OCI-M1 (cell line): ENCODE measurements at regions not wholly inside any gene's neighbourhood (a gene's known extent, or its start where the extent isn't known, plus 50 kb on each side); places are given as distances from the start of the nearest gene placed in this dataset.
A peak's percentile ranks its signal among the peaks of the same experiment; 100 is the strongest.
"Not testable (repeated sequence)": the region's sequence is repeated elsewhere in the genome, so short reads cannot be mapped to it uniquely, and the experiment has no call there.

ENCODE experiments used
- DNase-seq: peaks from one replicate; lab custom pipeline; 2025; lab: John Stamatoyannopoulos, UW

- no peak for DNase-seq
These were observed 50.3 kb upstream of the TMC1 start for GRCh38 chr9:72471096-72471495.

- DNase-seq, result no peak
These were observed 53.4 kb upstream of the TMC1 start for GRCh38 chr9:72467766-72468738.

- DNase-seq, result no peak
These were observed 55.8 kb upstream of the TMC1 start for GRCh38 chr9:72465593-72465984.

GRCh38 chr9:72464857-72465592 lies 56.4 kb upstream of the TMC1 start:
- DNase-seq, result peak; percentile 66

GRCh38 chr9:72462340-72462739 lies 59.1 kb upstream of the TMC1 start:
- DNase-seq, result no peak

GRCh38 chr9:72460342-72461312 lies 60.8 kb upstream of the TMC1 start:
- no peak for DNase-seq

GRCh38 chr9:72459308-72459707 lies 62.1 kb upstream of the TMC1 start:
- DNase-seq, result no peak

- no peak for DNase-seq
These were observed 63.3 kb upstream of the TMC1 start for GRCh38 chr9:72458153-72458552.

GRCh38 chr9:72457366-72457765 lies 64.0 kb upstream of the TMC1 start:
- no peak for DNase-seq

GRCh38 chr9:72454871-72455491 lies 66.4 kb upstream of the TMC1 start:
- no peak for DNase-seq

GRCh38 chr9:72453797-72454196 lies 67.6 kb upstream of the TMC1 start:
- DNase-seq, result no peak

- DNase-seq, result not testable (repeated sequence)
These were observed 75.2 kb upstream of the TMC1 start for GRCh38 chr9:72446241-72446640.

- no peak for DNase-seq
These were observed 76.0 kb upstream of the TMC1 start for GRCh38 chr9:72445306-72445995.

GRCh38 chr9:72444435-72444834 lies 77.0 kb upstream of the TMC1 start:
- DNase-seq, result no peak

- peak; percentile 65 for DNase-seq
These were observed 77.6 kb upstream of the TMC1 start for GRCh38 chr9:72443855-72444254.

- DNase-seq, result no peak
These were observed 77.0 kb upstream of the ZFAND5 start for GRCh38 chr9:72441848-72442607.

GRCh38 chr9:72440992-72441847 lies 76.2 kb upstream of the ZFAND5 start:
- no peak for DNase-seq

GRCh38 chr9:72440378-72440777 lies 75.4 kb upstream of the ZFAND5 start:
- no peak for DNase-seq

- DNase-seq, result not testable (repeated sequence)
These were observed 68.7 kb upstream of the ZFAND5 start for GRCh38 chr9:72433616-72434267.
